Stimulated activated CD8-positive, alpha-beta memory T cell treated with anti-CD3 and anti-CD28 coated beads, Interleukin-2, amount 100 ng/mL, for 48 hours (primary cell): ENCODE measurements at regions not wholly inside any gene's neighbourhood (a gene's known extent, or its start where the extent isn't known, plus 50 kb on each side); places are given as distances from the start of the nearest gene placed in this dataset.

Experiments used
- DNase-seq, 2 donors: peaks; one replicate each; pipeline ENCODE4 v3.0.0-alpha.2; 2020; ENCODE audit warnings: low read depth in 2 of 2

DNA sequence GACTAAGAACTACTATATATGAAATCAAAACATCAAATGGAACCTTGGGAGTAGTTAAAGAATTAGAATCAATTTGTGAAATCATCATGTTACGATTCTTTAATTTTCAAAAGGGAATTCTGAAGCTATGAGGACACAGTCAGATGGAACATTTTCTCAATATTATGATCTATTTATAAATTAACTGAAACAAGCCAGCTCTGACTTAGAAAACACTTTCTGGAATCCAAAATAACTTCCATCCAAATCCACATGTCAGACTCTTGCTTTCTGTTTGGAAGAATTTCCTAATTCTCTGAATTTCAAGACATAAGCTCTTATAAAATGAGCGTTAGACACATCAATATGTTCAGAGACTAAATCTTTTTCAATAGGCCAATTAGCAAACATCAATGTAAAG, 737.7 kb upstream of the SOX9 start:
- no peak for DNase-seq

- DNase-seq = no peak
Measured at GRCh38 chr17:71387456-71387855, 733.4 kb upstream of the SOX9 start.

DNA sequence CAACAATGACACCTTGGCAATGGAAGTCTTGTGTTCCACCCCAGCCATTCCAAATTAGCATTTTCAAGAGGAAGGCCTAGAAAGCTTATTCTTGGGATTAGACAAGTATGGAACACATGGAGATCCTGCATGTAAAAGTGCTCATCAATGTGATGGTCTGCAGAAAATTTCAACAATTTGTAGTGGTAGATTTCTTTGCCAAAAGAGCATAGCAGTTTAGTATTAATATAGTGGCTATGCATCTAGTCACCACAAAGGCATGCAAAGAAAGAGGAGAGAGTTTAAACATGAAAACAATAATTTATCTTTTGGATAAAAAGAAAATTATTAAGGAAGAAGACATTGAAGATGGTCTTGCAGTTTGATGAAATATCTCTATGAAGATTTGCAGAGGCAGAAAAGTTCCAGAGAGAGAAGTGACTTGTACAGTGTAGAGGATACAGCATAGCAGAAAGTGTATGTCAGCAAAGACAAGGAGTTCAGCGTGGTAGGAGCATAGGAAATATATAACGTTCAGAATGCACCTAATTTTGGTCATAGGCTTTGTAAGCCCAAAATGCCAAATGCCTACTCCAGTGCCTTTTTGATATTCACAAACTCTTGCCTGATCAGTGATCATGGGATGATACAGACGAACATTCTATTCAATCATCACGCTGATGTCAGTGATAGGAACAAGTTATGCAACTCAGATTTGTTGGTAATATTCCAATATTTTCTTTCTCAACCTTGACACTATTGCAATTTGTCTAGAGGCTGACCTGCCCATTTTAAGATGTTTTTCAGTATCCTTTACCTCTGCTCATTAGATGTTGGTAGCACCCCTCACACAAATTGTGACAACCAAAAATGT, 727.9 kb upstream of the SOX9 start:
- DNase-seq = no peak

DNA sequence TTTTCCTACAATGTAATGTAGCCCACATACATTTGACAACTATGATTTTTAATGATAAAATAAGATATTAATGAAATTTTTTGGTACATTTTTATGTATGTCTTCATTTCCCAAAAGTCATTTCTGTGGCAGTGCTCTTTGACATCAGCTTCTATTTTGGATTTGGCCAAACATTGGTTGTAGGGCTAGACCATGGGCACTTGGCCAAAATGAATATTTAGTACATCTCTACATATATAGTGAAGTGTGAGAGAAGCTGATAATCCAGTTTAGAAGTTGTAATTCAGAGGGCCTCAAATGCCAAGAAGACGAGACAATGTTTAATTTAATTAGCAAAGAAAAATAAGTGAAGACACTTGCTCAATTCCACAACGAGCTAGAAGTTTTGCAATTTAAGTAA, 724.9 kb upstream of the SOX9 start:
- DNase-seq = no peak

DNA sequence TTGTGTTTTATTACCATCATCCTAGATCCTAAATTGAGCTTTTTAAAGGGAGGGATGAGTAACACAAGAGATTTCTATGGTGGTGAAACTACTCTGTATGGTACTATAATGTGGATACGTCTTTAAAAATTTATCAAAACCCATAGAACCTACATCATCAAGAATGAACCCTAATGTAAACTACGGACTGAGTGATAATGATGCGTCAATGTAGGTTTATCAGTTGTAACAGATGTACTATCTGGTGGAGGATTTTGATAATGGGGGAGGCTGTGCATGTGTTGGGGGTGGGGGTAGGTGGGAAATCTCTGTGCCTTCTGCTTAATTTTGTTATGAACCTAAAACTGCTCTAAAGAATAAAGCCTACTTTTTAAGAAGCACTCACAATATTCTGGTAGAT, 724.1 kb upstream of the SOX9 start:
- DNase-seq = no peak

- DNase-seq = no peak
Measured at GRCh38 chr17:71398025-71398424, 722.8 kb upstream of the SOX9 start.

DNA sequence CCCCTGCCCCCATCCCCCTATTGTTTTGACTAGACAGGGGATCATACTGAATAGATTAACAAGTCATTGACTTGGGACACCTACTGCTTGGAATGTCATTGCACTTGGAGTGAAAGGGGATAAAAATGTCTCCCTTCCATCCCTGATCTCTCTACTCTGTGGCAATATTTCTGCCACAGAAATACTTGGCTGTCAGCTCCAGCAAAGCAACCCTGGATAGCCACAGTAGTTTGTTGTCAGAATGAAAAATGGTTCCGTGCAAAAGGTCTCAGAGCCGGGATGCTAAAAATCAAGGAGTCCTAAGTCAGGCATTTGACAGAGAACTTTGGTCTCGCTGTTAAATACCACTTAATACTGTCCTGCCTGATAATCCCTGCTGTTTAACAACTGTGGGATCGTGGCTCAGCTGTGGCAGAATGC, 722.0 kb upstream of the SOX9 start:
- no peak for DNase-seq

DNA sequence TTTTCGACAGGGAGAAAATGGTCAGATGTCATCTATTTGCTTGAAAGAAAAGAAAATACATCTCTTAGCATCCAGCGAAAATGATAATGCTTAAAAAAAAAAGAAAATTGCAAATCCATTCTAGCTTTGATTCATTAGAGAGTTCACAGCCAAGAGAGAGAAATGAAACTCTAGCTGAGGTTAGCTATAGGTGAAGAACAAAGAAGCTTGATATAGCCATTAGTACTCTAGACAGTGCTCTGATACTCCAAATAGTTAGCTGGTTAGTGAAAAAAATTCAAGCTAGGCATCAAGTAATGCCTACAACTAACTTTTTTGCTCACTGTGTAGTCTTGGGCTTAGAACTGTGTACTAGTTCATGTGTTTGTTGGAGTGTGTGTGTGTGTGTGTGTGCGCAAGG, 721.6 kb upstream of the SOX9 start:
- no peak for DNase-seq

DNA sequence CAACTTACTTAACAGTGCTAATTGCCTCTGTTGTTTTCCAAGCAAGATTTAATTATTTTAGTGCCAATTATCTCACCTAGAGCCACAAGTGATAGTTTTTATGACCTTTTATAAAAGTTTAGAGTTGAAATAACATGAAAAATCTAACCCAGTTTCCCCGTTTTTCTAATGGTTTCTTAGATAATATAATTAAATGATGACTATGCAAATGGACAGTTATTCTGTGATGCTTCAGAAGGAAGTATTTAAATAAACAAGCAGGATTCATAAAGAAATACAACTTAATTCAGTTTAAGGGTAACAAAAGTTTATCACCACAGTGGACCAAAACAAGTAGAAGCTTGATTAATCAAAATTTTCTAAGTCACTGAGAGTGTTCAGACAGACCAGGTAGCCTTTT, 721.2 kb upstream of the SOX9 start:
- DNase-seq = no peak

GRCh38 chr17:71402007-71402406, 718.8 kb upstream of the SOX9 start:
- DNase-seq = no peak

DNA sequence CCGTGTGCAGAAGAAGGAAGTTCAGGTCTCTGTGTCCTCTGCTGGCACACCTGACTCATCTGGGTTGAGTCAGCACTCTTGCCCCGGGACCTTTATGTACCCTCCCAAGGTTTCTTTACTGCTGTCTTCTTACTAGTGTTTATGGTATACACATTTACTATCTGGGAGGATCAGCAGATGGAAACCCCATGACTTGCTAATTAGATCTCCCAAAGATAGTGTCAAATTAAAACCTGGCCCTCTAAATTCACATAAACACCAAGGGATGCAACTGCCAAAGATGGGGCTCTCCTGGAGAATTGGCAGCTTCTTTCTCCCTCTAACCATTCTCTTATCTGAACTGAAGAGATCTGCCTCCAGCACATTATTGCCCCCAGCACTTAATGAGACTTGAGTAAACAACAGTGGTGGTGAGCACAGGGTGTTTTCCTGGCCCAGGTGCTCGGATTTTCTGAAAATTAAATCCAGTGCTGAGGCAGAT, 718.1 kb upstream of the SOX9 start:
- DNase-seq = no peak

DNA sequence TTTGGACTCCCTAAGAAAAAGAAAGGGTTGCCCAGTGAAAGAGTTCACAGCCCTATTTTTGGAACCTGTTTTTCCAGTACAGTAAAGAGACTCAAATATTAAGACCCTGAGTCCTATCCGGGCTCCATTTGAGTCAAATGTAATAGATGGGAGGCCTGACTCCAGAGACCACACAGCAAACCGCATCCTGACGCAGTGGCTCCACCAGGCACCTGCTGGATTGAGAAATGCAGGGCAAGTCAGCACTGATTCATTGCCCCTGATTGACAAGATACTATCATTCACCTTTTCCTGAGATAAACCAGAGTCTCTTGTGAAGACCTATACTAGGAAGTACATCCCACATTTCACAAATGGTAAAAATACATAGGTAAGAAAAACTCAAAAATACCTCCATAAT, 715.7 kb upstream of the SOX9 start:
- no peak for DNase-seq

DNA sequence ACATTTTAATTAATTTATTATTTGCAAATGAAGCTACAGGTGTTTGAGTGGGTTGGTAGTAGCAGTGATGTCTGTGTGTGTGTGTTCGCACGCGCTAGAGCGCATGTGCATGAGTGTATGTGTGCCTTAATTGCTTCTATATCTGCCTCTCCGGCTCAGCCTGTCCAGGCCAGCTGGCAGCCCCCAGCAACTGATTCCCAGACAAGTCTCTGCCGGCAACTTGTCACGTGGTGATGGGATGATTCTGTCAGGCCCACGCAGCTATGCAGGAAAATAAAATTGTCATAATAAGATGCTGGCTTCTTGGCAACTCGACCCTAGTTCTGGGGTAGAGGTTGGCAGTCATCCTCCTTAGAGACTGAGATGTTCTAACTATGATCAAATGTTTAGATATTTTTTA, 712.8 kb upstream of the SOX9 start:
- DNase-seq = no peak

- DNase-seq = no peak
Measured at GRCh38 chr17:71409137-71409536, 711.7 kb upstream of the SOX9 start.

GRCh38 chr17:71409712-71410111, 711.1 kb upstream of the SOX9 start:
- DNase-seq = no peak

DNA sequence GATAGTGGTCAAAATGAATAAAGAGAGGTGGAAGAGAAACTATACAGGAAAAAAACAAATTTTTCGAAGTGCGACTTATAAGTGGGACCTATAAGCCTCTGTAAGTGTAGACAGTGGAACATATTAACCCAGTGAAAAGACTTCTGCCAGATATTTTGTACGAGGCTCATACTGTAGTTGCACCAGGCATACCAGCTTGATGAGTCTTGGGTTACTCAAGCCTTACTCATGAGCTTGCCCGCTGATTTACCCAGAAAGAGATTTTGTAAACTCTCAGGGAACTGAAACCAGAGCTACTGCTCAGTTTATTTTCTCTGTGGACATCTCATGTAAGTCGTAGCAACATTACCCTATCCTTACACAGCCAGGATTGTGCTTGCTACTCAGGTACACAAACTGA, 708.0 kb upstream of the SOX9 start:
- no peak for DNase-seq

GRCh38 chr17:71413935-71414334, 706.9 kb upstream of the SOX9 start:
- DNase-seq = no peak

- DNase-seq = no peak
Measured at GRCh38 chr17:71417142-71417541, 703.7 kb upstream of the SOX9 start.

DNA sequence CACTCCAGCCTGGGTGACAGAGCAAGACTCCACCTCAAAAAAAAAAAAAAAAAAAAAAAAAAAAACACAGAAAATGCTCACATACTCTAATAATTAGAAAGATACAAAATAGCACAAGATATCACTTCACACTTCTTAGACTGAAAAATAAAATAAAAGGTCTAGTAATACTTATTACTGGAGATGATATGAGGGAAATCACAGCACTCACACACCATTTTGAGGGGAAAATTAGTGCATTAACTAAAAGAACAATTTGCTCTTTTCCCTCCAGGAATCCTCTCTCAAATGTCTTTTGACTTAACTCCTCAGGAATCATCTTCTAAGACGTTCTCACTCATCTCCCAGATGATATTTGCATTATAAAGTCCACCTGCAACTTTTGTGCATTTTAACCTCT, 697.9 kb upstream of the SOX9 start:
- DNase-seq = no peak

GRCh38 chr17:71423871-71424546, 696.8 kb upstream of the SOX9 start:
- no peak for DNase-seq

GRCh38 chr17:71427801-71428200, 693.0 kb upstream of the SOX9 start:
- DNase-seq = no peak

GRCh38 chr17:71428897-71429296, 691.9 kb upstream of the SOX9 start:
- DNase-seq = no peak

GRCh38 chr17:71430281-71430680, 690.5 kb upstream of the SOX9 start:
- no peak for DNase-seq
